A549 (cell line): ENCODE measurements at regions not wholly inside any gene's neighbourhood (a gene's known extent, or its start where the extent isn't known, plus 50 kb on each side); places are given as distances from the start of the nearest gene placed in this dataset.

ENCODE experiments used
- CTCF ChIP-seq: fragments of >200 bp; sonication (Bioruptor Twin); formaldehyde crosslinking; IDR thresholded peaks from 3 replicates; pipeline ENCODE4 v1.5.1; 2016
- FOSL2 ChIP-seq, 2 experiments: fragments of 450-650 bp in 1 of 2; fragments of >200 bp in 1 of 2; sonication (Bioruptor Twin) in 1 of 2; formaldehyde crosslinking; IDR thresholded peaks; 2 replicates each; pipeline versions ENCODE4 v1.5.0 to v1.6.1; 2016 to 2020; ENCODE audit warnings: mild to moderate bottlenecking in 1 of 2, moderate library complexity in 1 of 2
- KDM5A ChIP-seq: fragments of 200-600 bp; sonication (generic); IDR thresholded peaks from 2 replicates; pipeline ENCODE4 v1.6.1; 2016; ENCODE audit warnings: antibody characterized with exemption, mild to moderate bottlenecking
- NFE2L2 ChIP-seq: fragments of 150-350 bp; conservative IDR thresholded peaks from 2 replicates; pipeline ENCODE4 v1.6.1; 2014; ENCODE audit warnings: low read length
- PHF8 ChIP-seq: fragments of 200-600 bp; sonication (generic); IDR thresholded peaks from 2 replicates; pipeline ENCODE4 v1.6.1; 2016; ENCODE audit warnings: low read depth, mild to moderate bottlenecking, antibody characterized with exemption, moderate library complexity, borderline replicate concordance

GRCh38 chr13:21846605-21847004 lies 175.7 kb downstream of the FGF9 start:
- TF ChIP-seq CTCF: no peak
- TF ChIP-seq PHF8: no peak
- no peak for TF ChIP-seq FOSL2 (IDR thresholded peaks at IDR 0.05)
- no peak for TF ChIP-seq FOSL2 (CRISPR knock-in tag; IDR thresholded peaks at IDR 0.05)
- TF ChIP-seq KDM5A: no peak
- TF ChIP-seq NFE2L2: no peak
